ENCODE measurements at regions not wholly inside any gene's neighbourhood (a gene's known extent, or its start where the extent isn't known, plus 50 kb on each side); places are given as distances from the start of the nearest gene placed in this dataset.

- no peak overlapping the region for H3K4me3 ChIP-seq (replicated peaks in 1 of 2; ENCODE audit: low read depth in 2 of 2, low read length in 2 of 2)
- TF ChIP-seq, protein P1, sequence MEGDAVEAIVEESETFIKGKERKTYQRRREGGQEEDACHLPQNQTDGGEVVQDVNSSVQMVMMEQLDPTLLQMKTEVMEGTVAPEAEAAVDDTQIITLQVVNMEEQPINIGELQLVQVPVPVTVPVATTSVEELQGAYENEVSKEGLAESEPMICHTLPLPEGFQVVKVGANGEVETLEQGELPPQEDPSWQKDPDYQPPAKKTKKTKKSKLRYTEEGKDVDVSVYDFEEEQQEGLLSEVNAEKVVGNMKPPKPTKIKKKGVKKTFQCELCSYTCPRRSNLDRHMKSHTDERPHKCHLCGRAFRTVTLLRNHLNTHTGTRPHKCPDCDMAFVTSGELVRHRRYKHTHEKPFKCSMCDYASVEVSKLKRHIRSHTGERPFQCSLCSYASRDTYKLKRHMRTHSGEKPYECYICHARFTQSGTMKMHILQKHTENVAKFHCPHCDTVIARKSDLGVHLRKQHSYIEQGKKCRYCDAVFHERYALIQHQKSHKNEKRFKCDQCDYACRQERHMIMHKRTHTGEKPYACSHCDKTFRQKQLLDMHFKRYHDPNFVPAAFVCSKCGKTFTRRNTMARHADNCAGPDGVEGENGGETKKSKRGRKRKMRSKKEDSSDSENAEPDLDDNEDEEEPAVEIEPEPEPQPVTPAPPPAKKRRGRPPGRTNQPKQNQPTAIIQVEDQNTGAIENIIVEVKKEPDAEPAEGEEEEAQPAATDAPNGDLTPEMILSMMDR (IDR thresholded peaks at IDR 0.05; ENCODE audit: low read depth, low read length): no peak
- no peak for DNase-seq (ENCODE audit: low read depth in 2 of 2)
Measured at GRCh38 chr13:70484931-70485330, 376.7 kb upstream of the KLHL1 start.

DNA sequence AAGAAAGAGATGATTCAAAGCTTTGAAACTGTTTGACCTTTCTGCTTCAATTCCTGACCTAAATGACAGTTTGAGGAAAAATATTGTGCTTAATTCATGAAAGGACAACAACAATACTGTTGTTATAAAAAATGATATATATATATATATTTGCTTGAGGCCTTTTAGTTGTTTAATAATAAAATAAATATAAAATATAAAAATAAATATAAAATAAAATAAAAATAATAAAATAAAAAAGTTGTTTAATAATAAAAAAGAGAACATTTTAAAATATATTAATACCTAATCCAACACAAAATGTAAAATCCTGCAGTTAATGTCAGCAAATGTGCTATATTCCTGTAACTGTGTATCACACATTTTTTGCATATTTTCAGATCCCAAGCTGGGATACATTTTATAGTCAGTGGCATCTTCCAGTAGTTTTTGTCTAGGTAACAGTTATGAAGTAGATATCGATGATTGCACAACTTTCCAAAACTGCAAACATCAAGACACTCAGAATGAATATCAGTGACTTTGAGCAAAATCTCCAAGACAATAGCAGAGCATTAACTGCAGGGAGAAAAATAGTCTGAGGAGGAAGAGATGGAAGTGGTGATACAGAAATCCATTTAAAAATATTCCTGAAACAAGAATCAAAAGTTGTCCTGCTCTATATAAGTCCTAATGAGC, 375.5 kb upstream of the KLHL1 start:
- TF ChIP-seq, protein P1 (IDR thresholded peaks at IDR 0.05; ENCODE audit: low read depth, low read length): no peak
- H3K4me3 ChIP-seq (replicated peaks in 1 of 2; ENCODE audit: low read depth in 2 of 2, low read length in 2 of 2): no peak overlapping the region
- DNase-seq (ENCODE audit: low read depth in 2 of 2): no peak

- no peak overlapping the region for H3K4me3 ChIP-seq (replicated peaks in 1 of 2; ENCODE audit: low read depth in 2 of 2, low read length in 2 of 2)
- TF ChIP-seq, protein P1 (IDR thresholded peaks at IDR 0.05; ENCODE audit: low read depth, low read length): no peak
- DNase-seq (ENCODE audit: low read depth in 2 of 2): no peak
Measured at GRCh38 chr13:70473907-70474306, 365.7 kb upstream of the KLHL1 start.

DNA sequence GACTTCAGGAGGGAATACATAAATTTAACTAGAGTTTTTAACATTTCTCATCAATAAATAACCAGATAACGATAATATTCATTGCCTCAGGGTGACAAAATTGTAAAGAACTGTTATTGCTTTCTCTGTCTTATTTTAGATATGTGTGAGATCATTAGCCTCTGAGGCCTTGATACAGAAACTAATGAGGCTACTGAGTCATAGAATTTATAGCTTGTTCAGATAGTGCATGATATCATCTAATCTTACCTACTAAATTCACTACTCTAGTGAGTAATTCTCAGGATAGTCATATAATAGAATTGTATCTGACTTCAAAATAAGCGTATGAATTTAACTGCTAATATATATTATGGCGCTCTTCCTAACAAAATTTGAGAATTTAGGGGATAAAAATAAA, 360.8 kb upstream of the KLHL1 start:
- DNase-seq (ENCODE audit: low read depth in 2 of 2): no peak
- TF ChIP-seq, protein P1 (IDR thresholded peaks at IDR 0.05; ENCODE audit: low read depth, low read length): no peak
- H3K4me3 ChIP-seq (replicated peaks in 1 of 2; ENCODE audit: low read depth in 2 of 2, low read length in 2 of 2): no peak overlapping the region

GRCh38 chr13:70457474-70457873, 349.2 kb upstream of the KLHL1 start:
- no peak overlapping the region for H3K4me3 ChIP-seq (replicated peaks in 1 of 2; ENCODE audit: low read depth in 2 of 2, low read length in 2 of 2)
- TF ChIP-seq, protein P1 (IDR thresholded peaks at IDR 0.05; ENCODE audit: low read depth, low read length): no peak
- DNase-seq (ENCODE audit: low read depth in 2 of 2): no peak

- DNase-seq (ENCODE audit: low read depth in 2 of 2): no peak
- TF ChIP-seq, protein P1 (IDR thresholded peaks at IDR 0.05; ENCODE audit: low read depth, low read length): no peak
- H3K4me3 ChIP-seq (replicated peaks in 1 of 2; ENCODE audit: low read depth in 2 of 2, low read length in 2 of 2): no peak overlapping the region
Measured at GRCh38 chr13:70448820-70449219, 340.6 kb upstream of the KLHL1 start.

- DNase-seq (ENCODE audit: low read depth in 2 of 2): no peak
- no peak overlapping the region for H3K4me3 ChIP-seq (replicated peaks in 1 of 2; ENCODE audit: low read depth in 2 of 2, low read length in 2 of 2)
- TF ChIP-seq, protein P1 (IDR thresholded peaks at IDR 0.05; ENCODE audit: low read depth, low read length): no peak
Measured at GRCh38 chr13:70432276-70432805, 324.1 kb upstream of the KLHL1 start.
